DMS114 treated with DMSO at 0.1 percent for 48 hours (cell line): ENCODE measurements at regions not wholly inside any gene's neighbourhood (a gene's known extent, or its start where the extent isn't known, plus 50 kb on each side); places are given as distances from the start of the nearest gene placed in this dataset.

ENCODE experiments used
- DNase-seq: peaks from one replicate; lab custom pipeline; 2025; ENCODE audit not compliant: unreplicated experiment; lab: John Stamatoyannopoulos, UW

- DNase-seq: no peak
These were observed 1276.3 kb upstream of the AUTS2 start for GRCh38 chr7:68321776-68322496.

GRCh38 chr7:68324621-68325020 lies 1273.7 kb upstream of the AUTS2 start:
- no peak for DNase-seq

GRCh38 chr7:68334216-68334615 lies 1264.1 kb upstream of the AUTS2 start:
- DNase-seq: no peak

- no peak for DNase-seq
These were observed 1263.5 kb upstream of the AUTS2 start for GRCh38 chr7:68334636-68335272.

- DNase-seq: no peak
These were observed 1261.7 kb upstream of the AUTS2 start for GRCh38 chr7:68336594-68336993.

- no peak for DNase-seq
These were observed 1249.9 kb upstream of the AUTS2 start for GRCh38 chr7:68348401-68348800.

- no peak for DNase-seq
These were observed 1235.3 kb upstream of the AUTS2 start for GRCh38 chr7:68362745-68363518.

GRCh38 chr7:68364886-68365625 lies 1233.2 kb upstream of the AUTS2 start:
- no peak for DNase-seq

- no peak for DNase-seq
These were observed 1226.3 kb upstream of the AUTS2 start for GRCh38 chr7:68371985-68372384.

- no peak for DNase-seq
These were observed 1222.1 kb upstream of the AUTS2 start for GRCh38 chr7:68376131-68376661.

GRCh38 chr7:68381731-68382130 lies 1216.5 kb upstream of the AUTS2 start:
- DNase-seq: no peak

- no peak for DNase-seq
These were observed 1213.7 kb upstream of the AUTS2 start for GRCh38 chr7:68384581-68384980.

GRCh38 chr7:68393051-68393450 lies 1205.2 kb upstream of the AUTS2 start:
- no peak for DNase-seq

- DNase-seq: no peak
These were observed 1204.1 kb upstream of the AUTS2 start for GRCh38 chr7:68394131-68394530.

GRCh38 chr7:68399991-68400590 lies 1198.2 kb upstream of the AUTS2 start:
- DNase-seq: no peak

- DNase-seq: no peak
These were observed 1197.5 kb upstream of the AUTS2 start for GRCh38 chr7:68400783-68401182.

- DNase-seq: no peak
These were observed 1197.0 kb upstream of the AUTS2 start for GRCh38 chr7:68401313-68401712.

- no peak for DNase-seq
These were observed 1191.8 kb upstream of the AUTS2 start for GRCh38 chr7:68406480-68406879.

GRCh38 chr7:68407460-68407859 lies 1190.8 kb upstream of the AUTS2 start:
- DNase-seq: no peak

- DNase-seq: no peak
These were observed 1189.4 kb upstream of the AUTS2 start for GRCh38 chr7:68408873-68409272.

GRCh38 chr7:68409851-68410250 lies 1188.4 kb upstream of the AUTS2 start:
- DNase-seq: no peak
